ENCODE measurements at regions not wholly inside any gene's neighbourhood (a gene's known extent, or its start where the extent isn't known, plus 50 kb on each side); places are given as distances from the start of the nearest gene placed in this dataset.

- no peak overlapping the region for H3K4me3 ChIP-seq (ENCODE audit: low read length)
- H3K4me1 ChIP-seq (ENCODE audit: insufficient read depth, low read length): no peaks in the 10 kb centered on the region
- no peaks in the 10 kb centered on the region for H3K9me3 ChIP-seq (ENCODE audit: low read length)
- no peaks in the 10 kb centered on the region for H3K36me3 ChIP-seq (ENCODE audit: insufficient read depth, low read length)
- H3K27me3 ChIP-seq (ENCODE audit: insufficient read depth, low read length): no peaks in the 10 kb centered on the region
- no peak overlapping the region for H2AFZ ChIP-seq (ENCODE audit: low read depth, low read length)
Observed at GRCh38 chr5:107269678-107270077, 401.1 kb downstream of the EFNA5 start.

GRCh38 chr5:107269256-107269655 is 401.5 kb downstream of the EFNA5 start:
- no peaks in the 10 kb centered on the region for H3K27me3 ChIP-seq (ENCODE audit: insufficient read depth, low read length)
- no peaks in the 10 kb centered on the region for H3K36me3 ChIP-seq (ENCODE audit: insufficient read depth, low read length)
- no peak overlapping the region for H2AFZ ChIP-seq (ENCODE audit: low read depth, low read length)
- no peaks in the 10 kb centered on the region for H3K9me3 ChIP-seq (ENCODE audit: low read length)
- no peaks in the 10 kb centered on the region for H3K4me1 ChIP-seq (ENCODE audit: insufficient read depth, low read length)
- H3K4me3 ChIP-seq (ENCODE audit: low read length): no peak overlapping the region

- Histone ChIP-seq H3K9me3 (ENCODE audit: low read length) (no peaks in the 10 kb centered on the region), H3K4me1 (ENCODE audit: insufficient read depth, low read length) (no peaks in the 10 kb centered on the region), H3K27me3 (ENCODE audit: insufficient read depth, low read length) (no peaks in the 10 kb centered on the region), H3K4me3 (ENCODE audit: low read length) (no peak overlapping the region), H3K36me3 (ENCODE audit: insufficient read depth, low read length) (no peaks in the 10 kb centered on the region), H2AFZ (ENCODE audit: low read depth, low read length) (no peak overlapping the region)
Observed at GRCh38 chr5:107268241-107268640, 402.5 kb downstream of the EFNA5 start.

GRCh38 chr5:107266100-107266499 is 404.6 kb downstream of the EFNA5 start:
- H2AFZ ChIP-seq (ENCODE audit: low read depth, low read length): no peak overlapping the region
- H3K27me3 ChIP-seq (ENCODE audit: insufficient read depth, low read length): no peaks in the 10 kb centered on the region
- H3K9me3 ChIP-seq (ENCODE audit: low read length): peaks cover 2% of the 10 kb centered on the region
- H3K36me3 ChIP-seq (ENCODE audit: insufficient read depth, low read length): no peaks in the 10 kb centered on the region
- H3K4me1 ChIP-seq (ENCODE audit: insufficient read depth, low read length): no peaks in the 10 kb centered on the region
- H3K4me3 ChIP-seq (ENCODE audit: low read length): no peak overlapping the region

GRCh38 chr5:107265193-107265592 is 405.5 kb downstream of the EFNA5 start:
- H3K4me3 ChIP-seq (ENCODE audit: low read length): no peak overlapping the region
- H3K4me1 ChIP-seq (ENCODE audit: insufficient read depth, low read length): no peaks in the 10 kb centered on the region
- no peaks in the 10 kb centered on the region for H3K36me3 ChIP-seq (ENCODE audit: insufficient read depth, low read length)
- H3K27me3 ChIP-seq (ENCODE audit: insufficient read depth, low read length): no peaks in the 10 kb centered on the region
- no peak overlapping the region for H2AFZ ChIP-seq (ENCODE audit: low read depth, low read length)
- peaks cover 2% of the 10 kb centered on the region for H3K9me3 ChIP-seq (ENCODE audit: low read length)

GRCh38 chr5:107263387-107264018 is 407.2 kb downstream of the EFNA5 start:
- Histone ChIP-seq H3K4me3 (ENCODE audit: low read length) (no peak overlapping the region), H3K27me3 (ENCODE audit: insufficient read depth, low read length) (no peaks in the 10 kb centered on the region), H3K4me1 (ENCODE audit: insufficient read depth, low read length) (no peaks in the 10 kb centered on the region), H3K9me3 (ENCODE audit: low read length) (peaks cover 2% of the 10 kb centered on the region), H3K36me3 (ENCODE audit: insufficient read depth, low read length) (no peaks in the 10 kb centered on the region), H2AFZ (ENCODE audit: low read depth, low read length) (no peak overlapping the region)

GRCh38 chr5:107257885-107258520 is 412.7 kb downstream of the EFNA5 start:
- Histone ChIP-seq H3K4me1 (ENCODE audit: insufficient read depth, low read length) (no peaks in the 10 kb centered on the region), H2AFZ (ENCODE audit: low read depth, low read length) (no peak overlapping the region), H3K27me3 (ENCODE audit: insufficient read depth, low read length) (no peaks in the 10 kb centered on the region), H3K36me3 (ENCODE audit: insufficient read depth, low read length) (no peaks in the 10 kb centered on the region), H3K4me3 (ENCODE audit: low read length) (no peak overlapping the region), H3K9me3 (ENCODE audit: low read length) (peaks cover 2% of the 10 kb centered on the region)

- no peak overlapping the region for H2AFZ ChIP-seq (ENCODE audit: low read depth, low read length)
- H3K27me3 ChIP-seq (ENCODE audit: insufficient read depth, low read length): no peaks in the 10 kb centered on the region
- H3K36me3 ChIP-seq (ENCODE audit: insufficient read depth, low read length): no peaks in the 10 kb centered on the region
- no peak overlapping the region for H3K4me3 ChIP-seq (ENCODE audit: low read length)
- H3K9me3 ChIP-seq (ENCODE audit: low read length): no peaks in the 10 kb centered on the region
- H3K4me1 ChIP-seq (ENCODE audit: insufficient read depth, low read length): no peaks in the 10 kb centered on the region
Observed at GRCh38 chr5:107254902-107255234, 415.9 kb downstream of the EFNA5 start.

- Histone ChIP-seq H3K27me3 (ENCODE audit: insufficient read depth, low read length) (no peaks in the 10 kb centered on the region), H3K4me1 (ENCODE audit: insufficient read depth, low read length) (no peaks in the 10 kb centered on the region), H3K9me3 (ENCODE audit: low read length) (no peaks in the 10 kb centered on the region), H3K36me3 (ENCODE audit: insufficient read depth, low read length) (no peaks in the 10 kb centered on the region), H2AFZ (ENCODE audit: low read depth, low read length) (no peak overlapping the region), H3K4me3 (ENCODE audit: low read length) (no peak overlapping the region)
Observed at GRCh38 chr5:107254214-107254901, 416.4 kb downstream of the EFNA5 start.

- no peaks in the 10 kb centered on the region for H3K4me1 ChIP-seq (ENCODE audit: insufficient read depth, low read length)
- H3K9me3 ChIP-seq (ENCODE audit: low read length): no peaks in the 10 kb centered on the region
Observed at GRCh38 chr5:107253246-107253645, 417.5 kb downstream of the EFNA5 start.

GRCh38 chr5:107251151-107251550 is 419.6 kb downstream of the EFNA5 start:
- Histone ChIP-seq H2AFZ (ENCODE audit: low read depth, low read length) (no peak overlapping the region), H3K4me1 (ENCODE audit: insufficient read depth, low read length) (no peaks in the 10 kb centered on the region), H3K4me3 (ENCODE audit: low read length) (no peak overlapping the region), H3K9me3 (ENCODE audit: low read length) (no peaks in the 10 kb centered on the region), H3K36me3 (ENCODE audit: insufficient read depth, low read length) (no peaks in the 10 kb centered on the region), H3K27me3 (ENCODE audit: insufficient read depth, low read length) (no peaks in the 10 kb centered on the region)

More at GRCh38 chr5:107253246-107253645, 417.5 kb downstream of the EFNA5 start:
- Histone ChIP-seq H3K4me3 (ENCODE audit: low read length) (no peak overlapping the region), H3K36me3 (ENCODE audit: insufficient read depth, low read length) (no peaks in the 10 kb centered on the region), H3K27me3 (ENCODE audit: insufficient read depth, low read length) (no peaks in the 10 kb centered on the region), H2AFZ (ENCODE audit: low read depth, low read length) (no peak overlapping the region)

GRCh38 chr5:107248066-107248695 is 422.6 kb downstream of the EFNA5 start:
- Histone ChIP-seq H3K36me3 (ENCODE audit: insufficient read depth, low read length) (no peaks in the 10 kb centered on the region), H3K9me3 (ENCODE audit: low read length) (no peaks in the 10 kb centered on the region), H3K27me3 (ENCODE audit: insufficient read depth, low read length) (no peaks in the 10 kb centered on the region), H3K4me1 (ENCODE audit: insufficient read depth, low read length) (peaks cover 3% of the 10 kb centered on the region), H2AFZ (ENCODE audit: low read depth, low read length) (no peak overlapping the region), H3K4me3 (ENCODE audit: low read length) (no peak overlapping the region)

GRCh38 chr5:107247427-107247826 is 423.3 kb downstream of the EFNA5 start:
- H3K4me1 ChIP-seq (ENCODE audit: insufficient read depth, low read length): peaks cover 3% of the 10 kb centered on the region
- no peaks in the 10 kb centered on the region for H3K27me3 ChIP-seq (ENCODE audit: insufficient read depth, low read length)
- no peaks in the 10 kb centered on the region for H3K9me3 ChIP-seq (ENCODE audit: low read length)
- no peak overlapping the region for H2AFZ ChIP-seq (ENCODE audit: low read depth, low read length)
- H3K36me3 ChIP-seq (ENCODE audit: insufficient read depth, low read length): no peaks in the 10 kb centered on the region
- no peak overlapping the region for H3K4me3 ChIP-seq (ENCODE audit: low read length)

All from neuron (in vitro differentiated cells).